OCI-LY3 (cell line): ENCODE measurements at regions not wholly inside any gene's neighbourhood (a gene's known extent, or its start where the extent isn't known, plus 50 kb on each side); places are given as distances from the start of the nearest gene placed in this dataset.

ENCODE experiments used
- EZH2phosphoT487 ChIP-seq: fragments of 200-600 bp; shearing (Covaris generic); IDR thresholded peaks from 2 replicates; pipeline ENCODE4 v1.6.1; 2018; ENCODE audit warnings: antibody characterized with exemption, mixed run types, low read depth
- TF ChIP-seq, protein P1 (sequence below): fragments of 200-600, 300-600 bp; sonication (generic); IDR thresholded peaks from 2 replicates; pipeline ENCODE4 v1.5.1; 2014; ENCODE audit warnings: antibody characterized with exemption, low read length, low read depth

GRCh38 chr1:98034505-98034904 lies 113.7 kb upstream of the DPYD start:
- TF ChIP-seq, protein P1, sequence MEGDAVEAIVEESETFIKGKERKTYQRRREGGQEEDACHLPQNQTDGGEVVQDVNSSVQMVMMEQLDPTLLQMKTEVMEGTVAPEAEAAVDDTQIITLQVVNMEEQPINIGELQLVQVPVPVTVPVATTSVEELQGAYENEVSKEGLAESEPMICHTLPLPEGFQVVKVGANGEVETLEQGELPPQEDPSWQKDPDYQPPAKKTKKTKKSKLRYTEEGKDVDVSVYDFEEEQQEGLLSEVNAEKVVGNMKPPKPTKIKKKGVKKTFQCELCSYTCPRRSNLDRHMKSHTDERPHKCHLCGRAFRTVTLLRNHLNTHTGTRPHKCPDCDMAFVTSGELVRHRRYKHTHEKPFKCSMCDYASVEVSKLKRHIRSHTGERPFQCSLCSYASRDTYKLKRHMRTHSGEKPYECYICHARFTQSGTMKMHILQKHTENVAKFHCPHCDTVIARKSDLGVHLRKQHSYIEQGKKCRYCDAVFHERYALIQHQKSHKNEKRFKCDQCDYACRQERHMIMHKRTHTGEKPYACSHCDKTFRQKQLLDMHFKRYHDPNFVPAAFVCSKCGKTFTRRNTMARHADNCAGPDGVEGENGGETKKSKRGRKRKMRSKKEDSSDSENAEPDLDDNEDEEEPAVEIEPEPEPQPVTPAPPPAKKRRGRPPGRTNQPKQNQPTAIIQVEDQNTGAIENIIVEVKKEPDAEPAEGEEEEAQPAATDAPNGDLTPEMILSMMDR, result no peak
- no peak for TF ChIP-seq EZH2phosphoT487
